GM12892 (cell line): ENCODE measurements at regions not wholly inside any gene's neighbourhood (a gene's known extent, or its start where the extent isn't known, plus 50 kb on each side); places are given as distances from the start of the nearest gene placed in this dataset.

Experiments
- DNase-seq: peaks from one replicate; pipeline ENCODE4 v3.0.0; 2011; ENCODE audit not compliant: insufficient read length
- FAIRE-seq: peaks from 2 replicates; lab custom pipeline; 2011; peaks lifted over from hg19 to GRCh38; lab: Jason Lieb, UNC
- POLR2A ChIP-seq: IDR thresholded peaks from 2 replicates; pipeline ENCODE4 v1.6.1; 2011; ENCODE audit warnings: low read depth, low read length, control low read depth
- POLR2AphosphoS5 ChIP-seq: IDR thresholded peaks from 2 replicates; pipeline ENCODE4 v1.6.1; 2011; ENCODE audit warnings: low read depth, low read length, control low read depth
- TAF1 ChIP-seq: IDR thresholded peaks from 2 replicates; pipeline ENCODE4 v1.6.1; 2011; ENCODE audit warnings: low read depth, mild to moderate bottlenecking, control low read depth, low read length, borderline replicate concordance

GRCh38 chr2:118565786-118566540 lies 281.5 kb downstream of the EN1 start:
- FAIRE-seq (no peak), DNase-seq (no peak)
- TF ChIP-seq POLR2A (no peak), POLR2AphosphoS5 (no peak), TAF1 (no peak)

GRCh38 chr2:118565301-118565700 lies 282.1 kb downstream of the EN1 start:
- TF ChIP-seq TAF1 (no peak), POLR2A (no peak), POLR2AphosphoS5 (no peak)
- no peak for DNase-seq
- FAIRE-seq, result no peak

GRCh38 chr2:118562144-118562543 lies 285.3 kb downstream of the EN1 start:
- TF ChIP-seq POLR2AphosphoS5 (no peak), POLR2A (no peak), TAF1 (no peak)
- FAIRE-seq (no peak), DNase-seq (no peak)

- DNase-seq (no peak), FAIRE-seq (no peak)
- TF ChIP-seq POLR2AphosphoS5, result no peak
- no peak for TF ChIP-seq POLR2A
Measured at GRCh38 chr2:118558846-118559245, 288.6 kb downstream of the EN1 start.

- FAIRE-seq, result no peak
- TF ChIP-seq TAF1 (no peak), POLR2AphosphoS5 (no peak), POLR2A (no peak)
- DNase-seq, result no peak
Measured at GRCh38 chr2:118557791-118558190, 289.7 kb downstream of the EN1 start.

- TF ChIP-seq POLR2AphosphoS5, result no peak
- no peak for TF ChIP-seq TAF1
- no peak for TF ChIP-seq POLR2A
- DNase-seq (no peak), FAIRE-seq (no peak)
Measured at GRCh38 chr2:118557016-118557415, 290.4 kb downstream of the EN1 start.

GRCh38 chr2:118554616-118555015 lies 292.8 kb downstream of the EN1 start:
- no peak for FAIRE-seq
- DNase-seq, result no peak
- TF ChIP-seq TAF1 (no peak), POLR2AphosphoS5 (no peak), POLR2A (no peak)

GRCh38 chr2:118549503-118549902 lies 297.9 kb downstream of the EN1 start:
- FAIRE-seq (no peak), DNase-seq (no peak)
- TF ChIP-seq POLR2A, result no peak
- no peak for TF ChIP-seq POLR2AphosphoS5
- TF ChIP-seq TAF1, result no peak

- FAIRE-seq (no peak), DNase-seq (no peak)
- TF ChIP-seq POLR2AphosphoS5 (no peak), POLR2A (no peak), TAF1 (no peak)
Measured at GRCh38 chr2:118548880-118549488, 298.5 kb downstream of the EN1 start.

GRCh38 chr2:118539290-118539689 lies 308.2 kb downstream of the EN1 start:
- FAIRE-seq, result no peak
- TF ChIP-seq POLR2A (no peak), TAF1 (no peak), POLR2AphosphoS5 (no peak)
- no peak for DNase-seq

- no peak for TF ChIP-seq POLR2AphosphoS5
- FAIRE-seq, result no peak
- DNase-seq, result no peak
Measured at GRCh38 chr2:118536306-118536705, 311.1 kb downstream of the EN1 start.

GRCh38 chr2:118535818-118536212 lies 311.6 kb downstream of the EN1 start:
- FAIRE-seq, result no peak
- TF ChIP-seq POLR2A (no peak), TAF1 (no peak), POLR2AphosphoS5 (no peak)
- DNase-seq, result no peak

GRCh38 chr2:118535171-118535817 lies 312.2 kb downstream of the EN1 start:
- FAIRE-seq (no peak), DNase-seq (no peak)
- TF ChIP-seq TAF1, result no peak
- no peak for TF ChIP-seq POLR2A
- TF ChIP-seq POLR2AphosphoS5, result no peak
